ENCODE measurements at regions not wholly inside any gene's neighbourhood (a gene's known extent, or its start where the extent isn't known, plus 50 kb on each side); places are given as distances from the start of the nearest gene placed in this dataset.

DNA sequence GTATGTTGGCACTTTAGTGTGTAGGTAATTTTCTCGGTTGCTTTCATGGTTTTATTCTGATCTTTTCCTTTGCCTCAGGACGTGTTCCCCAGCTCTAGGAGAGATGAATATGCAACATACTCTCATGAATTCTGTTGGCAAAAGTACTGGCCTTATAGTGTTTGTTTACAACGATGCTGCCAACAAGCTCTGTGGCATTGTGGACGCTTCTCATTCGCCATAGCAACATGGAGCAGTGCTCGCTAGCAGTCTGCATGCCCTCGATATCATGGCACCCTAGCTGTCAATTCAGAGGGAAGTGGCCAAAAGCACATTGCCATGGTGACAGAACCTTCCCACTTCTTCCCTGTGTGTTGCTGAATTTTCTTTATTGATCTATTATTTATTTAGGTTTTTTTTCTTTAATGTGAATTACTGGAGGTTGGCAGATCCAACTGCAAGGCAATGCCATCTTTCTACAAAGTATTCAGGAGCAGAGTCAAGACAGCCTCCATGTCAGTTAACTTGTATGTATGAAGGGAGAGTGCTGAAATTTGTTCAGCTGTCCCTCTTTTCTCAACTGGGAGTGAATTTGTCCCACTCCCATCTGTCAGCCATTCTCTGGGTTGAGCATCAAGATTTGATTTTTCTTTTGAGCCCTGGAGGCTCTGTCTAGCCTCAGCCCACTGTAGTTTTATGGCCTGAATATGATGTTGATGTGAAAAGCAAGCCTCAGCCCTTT, 224.9 kb upstream of the VCX3A start:
- TF ChIP-seq CTCF (IDR thresholded peaks at IDR 0.05) (no peak), POLR2A (IDR thresholded peaks at IDR 0.05) (no peak)

Data from testis (tissue), 2 donors.